MM.1S (cell line): ENCODE measurements at regions not wholly inside any gene's neighbourhood (a gene's known extent, or its start where the extent isn't known, plus 50 kb on each side); places are given as distances from the start of the nearest gene placed in this dataset.

Source experiments
- CTCF ChIP-seq: fragments of 300-600 bp; sonication (generic); IDR thresholded peaks from 2 replicates; pipeline ENCODE4 v1.5.1; 2016; ENCODE audit warnings: antibody characterized with exemption, low read length, mixed read lengths
- EZH2 ChIP-seq: fragments of 300-600 bp; sonication (generic); optimal IDR thresholded peaks from 2 replicates; pipeline ENCODE3; 2017; ENCODE audit warnings: low read depth, mild to moderate bottlenecking, antibody characterized with exemption, low read length, mixed read lengths

GRCh38 chr1:38142606-38143005 is 96.0 kb upstream of the POU3F1 start:
- TF ChIP-seq CTCF (no peak), EZH2 (no peak)
